DND-41 (cell line): ENCODE measurements at regions not wholly inside any gene's neighbourhood (a gene's known extent, or its start where the extent isn't known, plus 50 kb on each side); places are given as distances from the start of the nearest gene placed in this dataset.

Experiments used
- ATAC-seq: fragments of 200-7000 bp; cut with Tn5 transposase; 3 replicates; pipeline ENCODE4 v1.9.1; 2021; ENCODE audit warnings: low read depth; ENCODE audit not compliant: insufficient read depth
- DNase-seq: peaks from one replicate; pipeline ENCODE4 v3.0.0-alpha.2; 2020
- H2AFZ ChIP-seq: 2 replicates; pipeline ENCODE4 v1.6.0; 2012; ENCODE audit warnings: low read depth, low read length
- H3K27ac ChIP-seq: 2 replicates; pipeline ENCODE4 v1.5.1; 2012; ENCODE audit warnings: low read length, inconsistent platforms
- H3K27me3 ChIP-seq: fragments of 200-600 bp; sonication (generic); 2 replicates; pipeline ENCODE4 v1.6.0; 2012; ENCODE audit warnings: low read length, mild to moderate bottlenecking, inconsistent platforms; ENCODE audit not compliant: insufficient read depth, poor library complexity
- H3K36me3 ChIP-seq: 2 replicates; pipeline ENCODE4 v1.5.1; 2012; ENCODE audit warnings: low read length, inconsistent platforms; ENCODE audit not compliant: insufficient read depth
- H3K4me1 ChIP-seq: 2 replicates; pipeline ENCODE4 v1.5.1; 2012; ENCODE audit warnings: mild to moderate bottlenecking, low read length; ENCODE audit not compliant: insufficient read depth
- H3K4me2 ChIP-seq: 2 replicates; pipeline ENCODE4 v1.6.0; 2012; ENCODE audit warnings: mild to moderate bottlenecking, moderate library complexity, low read length, inconsistent platforms; ENCODE audit not compliant: insufficient read depth
- H3K4me3 ChIP-seq, 2 experiments: fragments of 200-600 bp in 1 of 2; shearing (Covaris generic) in 1 of 2; 2 replicates each; pipeline ENCODE4 v1.5.1; 2012 to 2016; ENCODE audit warnings: inconsistent platforms in 2 of 2, low read length in 2 of 2, mild to moderate bottlenecking in 2 of 2, low read depth in 1 of 2, moderate library complexity in 1 of 2
- H3K79me2 ChIP-seq: 2 replicates; pipeline ENCODE4 v1.6.0; 2012; ENCODE audit warnings: low read length, inconsistent platforms; ENCODE audit not compliant: insufficient read depth
- H3K9ac ChIP-seq: 2 replicates; pipeline ENCODE4 v1.6.0; 2012; ENCODE audit warnings: low read depth, mild to moderate bottlenecking, inconsistent platforms, low read length, moderate library complexity
- H3K9me3 ChIP-seq: 2 replicates; pipeline ENCODE4 v1.5.1; 2012; ENCODE audit warnings: low read length, moderate library complexity, mild to moderate bottlenecking, inconsistent platforms; ENCODE audit not compliant: insufficient read depth, severe bottlenecking
- H4K20me1 ChIP-seq: 2 replicates; pipeline ENCODE4 v1.6.0; 2012; ENCODE audit warnings: low read length; ENCODE audit not compliant: insufficient read depth
- EZH2 ChIP-seq: IDR thresholded peaks from 3 replicates; pipeline ENCODE4 v1.6.1; 2012; ENCODE audit warnings: borderline replicate concordance, low read depth, mild to moderate bottlenecking, moderate library complexity, low read length, inconsistent platforms; ENCODE audit not compliant: severe bottlenecking
- TF ChIP-seq, protein P1 (sequence below): IDR thresholded peaks from 2 replicates; pipeline ENCODE4 v1.5.1; 2012; ENCODE audit warnings: borderline replicate concordance, low read length, moderate library complexity, mild to moderate bottlenecking; ENCODE audit not compliant: poor library complexity, severe bottlenecking; ENCODE audit errors: extremely low read depth

DNA sequence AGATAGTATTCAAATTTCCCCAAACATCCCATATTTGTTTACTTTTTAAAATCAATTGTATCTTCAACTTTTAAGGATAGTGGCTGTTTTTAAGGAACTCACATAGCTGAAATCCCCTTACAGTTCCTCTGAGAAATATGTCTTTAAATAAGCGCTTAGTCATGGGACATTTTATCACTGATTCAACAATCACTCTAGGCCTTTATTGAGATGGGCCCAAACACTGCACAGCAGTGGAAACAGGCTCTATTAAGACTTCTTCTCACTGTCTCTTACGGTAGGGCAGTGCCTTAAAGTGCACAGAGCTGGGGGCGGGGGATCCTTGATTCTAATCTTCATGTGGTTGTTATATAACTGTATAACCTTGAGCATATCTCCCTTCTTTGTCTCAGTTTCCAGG is 59.8 kb upstream of the RREB1 start:
- Histone ChIP-seq H3K9ac (no peak overlapping the region), H3K27me3 (no peaks in the 10 kb centered on the region), H3K36me3 (no peaks in the 10 kb centered on the region), H3K9me3 (no peaks in the 10 kb centered on the region), H3K4me2 (no peak overlapping the region), H3K79me2 (no peaks in the 10 kb centered on the region), H3K4me3 (no peak overlapping the region), H3K27ac (no peak overlapping the region), H2AFZ (no peak overlapping the region), H3K4me1 (peaks cover 23% of the 10 kb centered on the region), H4K20me1 (no peaks in the 10 kb centered on the region; the same call in 1 of the 2 replicates)
- no peak for TF ChIP-seq EZH2
- TF ChIP-seq, protein P1, sequence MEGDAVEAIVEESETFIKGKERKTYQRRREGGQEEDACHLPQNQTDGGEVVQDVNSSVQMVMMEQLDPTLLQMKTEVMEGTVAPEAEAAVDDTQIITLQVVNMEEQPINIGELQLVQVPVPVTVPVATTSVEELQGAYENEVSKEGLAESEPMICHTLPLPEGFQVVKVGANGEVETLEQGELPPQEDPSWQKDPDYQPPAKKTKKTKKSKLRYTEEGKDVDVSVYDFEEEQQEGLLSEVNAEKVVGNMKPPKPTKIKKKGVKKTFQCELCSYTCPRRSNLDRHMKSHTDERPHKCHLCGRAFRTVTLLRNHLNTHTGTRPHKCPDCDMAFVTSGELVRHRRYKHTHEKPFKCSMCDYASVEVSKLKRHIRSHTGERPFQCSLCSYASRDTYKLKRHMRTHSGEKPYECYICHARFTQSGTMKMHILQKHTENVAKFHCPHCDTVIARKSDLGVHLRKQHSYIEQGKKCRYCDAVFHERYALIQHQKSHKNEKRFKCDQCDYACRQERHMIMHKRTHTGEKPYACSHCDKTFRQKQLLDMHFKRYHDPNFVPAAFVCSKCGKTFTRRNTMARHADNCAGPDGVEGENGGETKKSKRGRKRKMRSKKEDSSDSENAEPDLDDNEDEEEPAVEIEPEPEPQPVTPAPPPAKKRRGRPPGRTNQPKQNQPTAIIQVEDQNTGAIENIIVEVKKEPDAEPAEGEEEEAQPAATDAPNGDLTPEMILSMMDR: no peak
- no peak for ATAC-seq
- peak; percentile 26 for DNase-seq

DNA sequence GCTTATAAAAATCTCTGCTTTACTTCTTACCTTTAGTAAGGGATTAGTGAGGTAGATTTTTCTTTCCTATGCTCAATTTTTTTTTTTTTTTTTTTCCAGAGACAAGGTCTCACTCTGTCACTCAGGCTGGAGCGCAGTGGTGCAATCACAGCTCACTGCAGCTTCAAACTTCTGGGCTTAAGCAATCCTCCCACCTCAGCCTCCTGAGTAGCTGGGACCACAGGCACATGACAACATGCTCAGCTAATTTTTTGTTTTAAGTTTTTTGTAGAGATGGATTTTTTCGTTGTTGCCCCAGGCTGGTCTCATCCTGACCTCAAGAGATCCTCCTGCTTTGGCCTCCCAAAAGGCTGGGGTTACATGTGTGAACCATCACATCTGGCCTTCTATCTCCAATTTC is 58.9 kb upstream of the RREB1 start:
- H3K4me3 ChIP-seq: no peak overlapping the region
- H2AFZ ChIP-seq: no peak overlapping the region
- H3K9me3 ChIP-seq: no peaks in the 10 kb centered on the region
- no peaks in the 10 kb centered on the region for H3K36me3 ChIP-seq
- H3K79me2 ChIP-seq: no peaks in the 10 kb centered on the region
- DNase-seq (no peak), ATAC-seq (no peak)
- H3K27ac ChIP-seq: no peak overlapping the region
- H3K9ac ChIP-seq: no peak overlapping the region
- H3K27me3 ChIP-seq: no peaks in the 10 kb centered on the region
- H3K4me1 ChIP-seq: peaks cover 26% of the 10 kb centered on the region
- TF ChIP-seq, protein P1: no peak
- TF ChIP-seq EZH2: no peak
- no peaks in the 10 kb centered on the region; the same call in 1 of the 2 replicates for H4K20me1 ChIP-seq
- H3K4me2 ChIP-seq: no peak overlapping the region

DNA sequence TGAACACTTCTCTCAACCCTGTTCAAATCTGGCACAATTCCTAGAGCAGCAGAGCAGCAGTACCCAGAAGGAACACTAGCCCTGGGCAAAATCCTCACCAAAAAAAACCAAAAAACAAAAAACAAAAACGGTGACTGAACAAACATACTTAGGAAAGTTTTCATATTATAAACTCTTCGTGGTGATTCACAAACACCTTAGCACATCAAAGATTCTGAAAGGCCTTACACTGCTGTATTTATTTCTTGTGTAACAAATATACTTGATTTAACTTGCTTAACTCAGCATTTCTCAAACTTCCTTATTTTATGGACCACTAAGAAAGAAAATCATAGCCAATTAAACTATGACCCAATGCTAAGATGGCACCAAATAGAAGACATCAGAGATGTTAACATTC is 57.8 kb upstream of the RREB1 start:
- no peaks in the 10 kb centered on the region for H3K9me3 ChIP-seq
- H3K79me2 ChIP-seq: no peaks in the 10 kb centered on the region
- ATAC-seq: no peak
- no peak overlapping the region for H3K27ac ChIP-seq
- H4K20me1 ChIP-seq: no peaks in the 10 kb centered on the region; the same call in 1 of the 2 replicates
- TF ChIP-seq, protein P1: no peak
- no peak for TF ChIP-seq EZH2
- no peak overlapping the region for H3K4me2 ChIP-seq
- DNase-seq: no peak
- H3K27me3 ChIP-seq: no peaks in the 10 kb centered on the region
- H3K4me1 ChIP-seq: peaks cover 26% of the 10 kb centered on the region
- no peak overlapping the region for H3K9ac ChIP-seq
- no peaks in the 10 kb centered on the region for H3K36me3 ChIP-seq
- no peak overlapping the region for H2AFZ ChIP-seq
- H3K4me3 ChIP-seq: no peak overlapping the region
